ENCODE measurements at regions not wholly inside any gene's neighbourhood (a gene's known extent, or its start where the extent isn't known, plus 50 kb on each side); places are given as distances from the start of the nearest gene placed in this dataset.

DNA sequence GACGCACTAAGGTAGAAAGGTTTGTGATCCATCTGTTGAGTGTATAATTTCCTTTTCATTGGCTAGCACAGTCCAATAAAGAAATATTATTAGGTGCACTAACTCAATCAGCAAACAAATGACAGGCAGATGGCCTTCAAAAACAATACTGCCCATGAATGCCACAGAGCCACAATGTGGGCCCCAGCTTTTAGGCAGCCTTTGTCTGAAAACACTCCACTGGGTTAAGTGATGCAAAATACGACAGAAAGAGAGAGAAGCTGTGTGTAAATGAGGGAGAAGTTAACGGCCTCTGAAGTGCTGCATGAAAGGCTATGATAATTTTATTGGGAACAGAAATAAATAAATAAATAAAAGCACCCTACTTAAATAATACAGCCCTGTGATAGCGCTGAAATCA lies 274.6 kb downstream of the NKX6-1 start:
- no peak for TF ChIP-seq RAD21 (IDR thresholded peaks at IDR 0.05; ENCODE audit: low read length)
- TF ChIP-seq POLR2A (IDR thresholded peaks at IDR 0.05; ENCODE audit: low read depth, low read length): no peak
- no peak for TF ChIP-seq CTCF (conservative IDR thresholded peaks at IDR 0.05; ENCODE audit: low read depth, low read length)
- no peak for TF ChIP-seq RFX5 (IDR thresholded peaks at IDR 0.05; ENCODE audit: low read depth, low read length)
- TF ChIP-seq RCOR1 (IDR thresholded peaks at IDR 0.05; ENCODE audit: insufficient replicate concordance, low read length): no peak
- TF ChIP-seq SMC3 (IDR thresholded peaks at IDR 0.05; ENCODE audit: low read depth, low read length): no peak
- TF ChIP-seq CHD1 (IDR thresholded peaks at IDR 0.05; ENCODE audit: low read depth, low read length): no peak

All from IMR-90 (cell line).